HEK293 (cell line): ENCODE measurements at regions not wholly inside any gene's neighbourhood (a gene's known extent, or its start where the extent isn't known, plus 50 kb on each side); places are given as distances from the start of the nearest gene placed in this dataset.

Experiments
- CTCF ChIA-PET: fragments of 350-600 bp; formaldehyde crosslinking; extraction: SDS; loops from one replicate; lab custom pipeline; 2021; ENCODE audit warnings: antibody characterized with exemption; lab: Yijun Ruan, JAX
- POLR2A ChIA-PET: fragments of 300-600 bp; formaldehyde crosslinking; extraction: SDS; loops from one replicate; lab custom pipeline; 2020; ENCODE audit warnings: antibody characterized with exemption, inconsistent platforms; lab: Yijun Ruan, JAX
- H3K27ac ChIP-seq: fragments of 200-500 bp; sonication (Bioruptor generic); 2 replicates; pipeline ENCODE4 v1.5.1; 2014; ENCODE audit warnings: low read depth, low read length, control low read depth, inconsistent platforms; ENCODE audit errors: extremely low read depth
- H3K36me3 ChIP-seq, 2 experiments: fragments of 200-500 bp in 1 of 2; sonication (Bioruptor generic) in 1 of 2; 1 replicate in 1 of 2; 2 replicates in 1 of 2; pipeline ENCODE4 v1.5.1; 2014 to 2017; ENCODE audit warnings: inconsistent platforms in 2 of 2, low read length in 2 of 2; ENCODE audit not compliant: control insufficient read depth in 2 of 2, insufficient read depth in 1 of 2
- H3K4me1 ChIP-seq: fragments of 200-500 bp; sonication (Bioruptor generic); 2 replicates; pipeline ENCODE4 v1.5.1; 2014; ENCODE audit warnings: mild to moderate bottlenecking, low read length, inconsistent platforms; ENCODE audit not compliant: control insufficient read depth, insufficient read depth
- H3K4me3 ChIP-seq: 2 replicates; pipeline ENCODE4 v1.5.1; 2011; ENCODE audit warnings: low read depth, mild to moderate bottlenecking, control low read depth, low read length, moderate library complexity
- H3K9me3 ChIP-seq: fragments of 200-500 bp; sonication (Bioruptor generic); 2 replicates; pipeline ENCODE4 v1.5.1; 2014; ENCODE audit warnings: low read depth, low read length, inconsistent platforms; ENCODE audit not compliant: control insufficient read depth, insufficient read depth
- BCL11B ChIP-seq: fragments of 450-650 bp; formaldehyde crosslinking; IDR thresholded peaks from 2 replicates; pipeline ENCODE4 v1.5.1; 2016; ENCODE audit warnings: low read depth, missing biosample characterization, missing genetic modification characterization
- GLIS2 ChIP-seq: fragments of 450-650 bp; formaldehyde crosslinking; IDR thresholded peaks from 2 replicates; pipeline ENCODE4 v1.5.1; 2016; ENCODE audit warnings: missing biosample characterization, missing genetic modification characterization
- SALL2 ChIP-seq: fragments of 450-650 bp; formaldehyde crosslinking; IDR thresholded peaks from 2 replicates; pipeline ENCODE4 v1.5.0; 2017; ENCODE audit warnings: missing biosample characterization, mild to moderate bottlenecking, missing genetic modification characterization, borderline replicate concordance
- TRIM28 ChIP-seq: IDR thresholded peaks from 2 replicates; pipeline ENCODE4 v1.6.1; 2011; ENCODE audit warnings: low read length, control low read depth, borderline replicate concordance
- ZFHX2 ChIP-seq: fragments of 450-650 bp; formaldehyde crosslinking; conservative IDR thresholded peaks from 2 replicates; pipeline ENCODE4 v1.5.1; 2016; ENCODE audit warnings: missing biosample characterization, missing genetic modification characterization
- ZFP37 ChIP-seq: fragments of 450-650 bp; formaldehyde crosslinking; IDR thresholded peaks from 2 replicates; pipeline ENCODE4 v1.5.1; 2016; ENCODE audit warnings: missing biosample characterization, missing genetic modification characterization
- ZNF114 ChIP-seq: fragments of 450-650 bp; formaldehyde crosslinking; IDR thresholded peaks from 2 replicates; pipeline ENCODE4 v1.5.0; 2017; ENCODE audit warnings: missing biosample characterization, missing genetic modification characterization
- ZNF132 ChIP-seq: fragments of 450-650 bp; formaldehyde crosslinking; IDR thresholded peaks from 2 replicates; pipeline ENCODE4 v1.5.1; 2017; ENCODE audit warnings: missing biosample characterization, missing genetic modification characterization, borderline replicate concordance
- ZNF138 ChIP-seq: fragments of 450-650 bp; formaldehyde crosslinking; IDR thresholded peaks from 2 replicates; pipeline ENCODE4 v1.5.1; 2016; ENCODE audit warnings: missing biosample characterization, missing genetic modification characterization, borderline replicate concordance
- ZNF16 ChIP-seq: fragments of 450-650 bp; formaldehyde crosslinking; IDR thresholded peaks from 2 replicates; pipeline ENCODE4 v1.5.1; 2016; ENCODE audit warnings: low read depth, missing biosample characterization, missing genetic modification characterization
- ZNF202 ChIP-seq: fragments of 450-650 bp; formaldehyde crosslinking; IDR thresholded peaks from 2 replicates; pipeline ENCODE4 v1.5.1; 2016; ENCODE audit warnings: missing biosample characterization, missing genetic modification characterization, borderline replicate concordance
- ZNF23 ChIP-seq: fragments of 450-650 bp; formaldehyde crosslinking; IDR thresholded peaks from 2 replicates; pipeline ENCODE4 v1.5.1; 2016; ENCODE audit warnings: missing biosample characterization, missing genetic modification characterization, borderline replicate concordance
- ZNF248 ChIP-seq: fragments of 450-650 bp; formaldehyde crosslinking; IDR thresholded peaks from 2 replicates; pipeline ENCODE4 v1.5.1; 2017; ENCODE audit warnings: missing biosample characterization, missing genetic modification characterization
- ZNF302 ChIP-seq: fragments of 450-650 bp; formaldehyde crosslinking; IDR thresholded peaks from 2 replicates; pipeline ENCODE4 v1.5.1; 2016; ENCODE audit warnings: missing biosample characterization, missing genetic modification characterization, low read depth
- ZNF366 ChIP-seq: fragments of 450-650 bp; formaldehyde crosslinking; conservative IDR thresholded peaks from 2 replicates; pipeline ENCODE4 v1.5.1; 2016; ENCODE audit warnings: missing biosample characterization, missing genetic modification characterization
- ZNF394 ChIP-seq: fragments of 450-650 bp; formaldehyde crosslinking; IDR thresholded peaks from 2 replicates; pipeline ENCODE4 v1.5.1; 2016; ENCODE audit warnings: missing biosample characterization, missing genetic modification characterization, mild to moderate bottlenecking, moderate library complexity, borderline replicate concordance
- ZNF426 ChIP-seq: fragments of 450-650 bp; formaldehyde crosslinking; IDR thresholded peaks from 2 replicates; pipeline ENCODE4 v1.5.1; 2017; ENCODE audit warnings: missing biosample characterization, missing genetic modification characterization, mild to moderate bottlenecking, inconsistent platforms, moderate library complexity
- ZNF585B ChIP-seq: fragments of 450-650 bp; formaldehyde crosslinking; IDR thresholded peaks from 2 replicates; pipeline ENCODE4 v1.5.1; 2016; ENCODE audit warnings: missing biosample characterization, missing genetic modification characterization
- ZNF621 ChIP-seq: fragments of 450-650 bp; formaldehyde crosslinking; IDR thresholded peaks from 2 replicates; pipeline ENCODE4 v1.5.1; 2017; ENCODE audit warnings: missing biosample characterization, missing genetic modification characterization
- TF ChIP-seq, protein P1 (sequence below): fragments of 450-650 bp; formaldehyde crosslinking; IDR thresholded peaks from 2 replicates; pipeline ENCODE4 v1.5.1; 2016; ENCODE audit warnings: missing biosample characterization, missing genetic modification characterization
- TF ChIP-seq, protein P2 (sequence below): fragments of 450-650 bp; formaldehyde crosslinking; IDR thresholded peaks from 2 replicates; pipeline ENCODE4 v1.5.1; 2016; ENCODE audit warnings: missing biosample characterization, missing genetic modification characterization, borderline replicate concordance
- TF ChIP-seq, protein P3 (sequence below): fragments of 450-650 bp; formaldehyde crosslinking; IDR thresholded peaks from 2 replicates; pipeline ENCODE4 v1.5.1; 2016; ENCODE audit warnings: missing biosample characterization, missing genetic modification characterization

DNA sequence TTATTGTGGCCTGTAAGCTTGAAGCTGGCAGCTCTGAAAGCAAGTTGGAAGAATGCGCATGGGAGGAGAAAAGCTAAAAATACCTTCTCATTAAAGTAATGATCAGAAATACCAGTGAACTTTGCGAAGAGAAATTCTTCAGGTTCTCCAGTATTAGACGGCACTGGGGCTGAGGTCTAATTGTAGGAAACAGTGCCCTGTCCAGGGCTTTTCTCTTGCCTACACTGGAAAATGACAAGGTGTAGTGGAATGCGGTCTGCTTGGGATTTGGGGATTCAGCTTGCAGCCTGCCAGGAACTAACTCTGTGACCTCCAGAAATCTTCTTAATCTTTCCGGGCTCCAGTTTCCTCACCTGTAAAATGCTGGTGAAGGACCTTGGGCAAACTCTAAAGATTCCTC, 53.3 kb upstream of the KCNJ16 start:
- ChIA-PET CTCF (interaction anchor here (0.6 kb wide), 1 partner anchor 147 kb away, joined by 3 read pairs; no protein-coding TSS in a partner anchor), POLR2A (no interaction called here)
- no peak overlapping the region for H3K27ac ChIP-seq
- no peak overlapping the region for H3K4me3 ChIP-seq
- no peaks in the 10 kb centered on the region for H3K36me3 ChIP-seq
- no peak for TF ChIP-seq ZNF202 (tag by site-specific recombination)
- no peak for TF ChIP-seq ZNF621 (tag by site-specific recombination)
- H3K4me1 ChIP-seq, result no peaks in the 10 kb centered on the region; the same call in 1 of the 2 replicates
- H3K9me3 ChIP-seq, result no peaks in the 10 kb centered on the region

DNA sequence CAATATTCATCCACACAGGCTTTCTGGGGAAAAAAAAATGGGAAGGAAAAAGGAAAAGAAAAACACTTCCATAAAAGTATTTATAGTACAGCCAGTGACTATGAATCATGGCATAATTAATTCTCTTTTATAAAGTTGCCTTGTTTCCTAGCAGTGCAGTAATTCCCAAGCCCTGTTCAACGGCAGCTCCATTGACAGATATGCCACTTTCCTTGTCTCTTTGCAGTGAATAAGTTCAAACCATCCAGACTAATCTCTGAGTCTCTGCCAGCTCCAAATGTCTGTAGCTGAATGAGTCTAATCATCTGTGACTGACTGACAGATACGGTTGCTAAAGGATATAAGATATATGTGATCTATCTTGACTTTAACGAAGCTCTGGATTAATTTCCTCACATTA, 52.9 kb upstream of the KCNJ16 start:
- Histone ChIP-seq H3K27ac (no peak overlapping the region), H3K4me3 (no peak overlapping the region), H3K36me3 (no peaks in the 10 kb centered on the region), H3K9me3 (no peaks in the 10 kb centered on the region), H3K4me1 (no peaks in the 10 kb centered on the region; the same call in 1 of the 2 replicates)
- ChIA-PET CTCF (interaction anchor here (1.1 kb wide), 1 partner anchor 499 kb away, joined by 3 read pairs; no protein-coding TSS in a partner anchor), POLR2A (no interaction called here)
- TF ChIP-seq BCL11B (tag by site-specific recombination) (no peak), ZFHX2 (tag by site-specific recombination) (no peak), ZNF138 (tag by site-specific recombination) (no peak), ZNF114 (no peak), TRIM28 (no peak), ZNF132 (tag by site-specific recombination) (no peak), ZNF394 (tag by site-specific recombination) (no peak), ZNF426 (tag by site-specific recombination) (no peak)
- TF ChIP-seq, protein P1, sequence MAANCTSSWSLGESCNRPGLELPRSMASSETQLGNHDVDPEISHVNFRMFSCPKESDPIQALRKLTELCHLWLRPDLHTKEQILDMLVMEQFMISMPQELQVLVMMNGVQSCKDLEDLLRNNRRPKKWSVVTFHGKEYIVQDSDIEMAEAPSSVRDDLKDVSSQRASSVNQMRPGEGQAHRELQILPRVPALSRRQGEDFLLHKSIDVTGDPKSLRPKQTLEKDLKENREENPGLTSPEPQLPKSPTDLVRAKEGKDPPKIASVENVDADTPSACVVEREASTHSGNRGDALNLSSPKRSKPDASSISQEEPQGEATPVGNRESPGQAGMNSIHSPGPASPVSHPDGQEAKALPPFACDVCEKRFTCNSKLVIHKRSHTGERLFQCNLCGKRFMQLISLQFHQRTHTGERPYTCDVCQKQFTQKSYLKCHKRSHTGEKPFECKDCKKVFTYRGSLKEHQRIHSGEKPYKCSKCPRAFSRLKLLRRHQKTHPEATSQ (tag by site-specific recombination), result no peak
- TF ChIP-seq, protein P2, sequence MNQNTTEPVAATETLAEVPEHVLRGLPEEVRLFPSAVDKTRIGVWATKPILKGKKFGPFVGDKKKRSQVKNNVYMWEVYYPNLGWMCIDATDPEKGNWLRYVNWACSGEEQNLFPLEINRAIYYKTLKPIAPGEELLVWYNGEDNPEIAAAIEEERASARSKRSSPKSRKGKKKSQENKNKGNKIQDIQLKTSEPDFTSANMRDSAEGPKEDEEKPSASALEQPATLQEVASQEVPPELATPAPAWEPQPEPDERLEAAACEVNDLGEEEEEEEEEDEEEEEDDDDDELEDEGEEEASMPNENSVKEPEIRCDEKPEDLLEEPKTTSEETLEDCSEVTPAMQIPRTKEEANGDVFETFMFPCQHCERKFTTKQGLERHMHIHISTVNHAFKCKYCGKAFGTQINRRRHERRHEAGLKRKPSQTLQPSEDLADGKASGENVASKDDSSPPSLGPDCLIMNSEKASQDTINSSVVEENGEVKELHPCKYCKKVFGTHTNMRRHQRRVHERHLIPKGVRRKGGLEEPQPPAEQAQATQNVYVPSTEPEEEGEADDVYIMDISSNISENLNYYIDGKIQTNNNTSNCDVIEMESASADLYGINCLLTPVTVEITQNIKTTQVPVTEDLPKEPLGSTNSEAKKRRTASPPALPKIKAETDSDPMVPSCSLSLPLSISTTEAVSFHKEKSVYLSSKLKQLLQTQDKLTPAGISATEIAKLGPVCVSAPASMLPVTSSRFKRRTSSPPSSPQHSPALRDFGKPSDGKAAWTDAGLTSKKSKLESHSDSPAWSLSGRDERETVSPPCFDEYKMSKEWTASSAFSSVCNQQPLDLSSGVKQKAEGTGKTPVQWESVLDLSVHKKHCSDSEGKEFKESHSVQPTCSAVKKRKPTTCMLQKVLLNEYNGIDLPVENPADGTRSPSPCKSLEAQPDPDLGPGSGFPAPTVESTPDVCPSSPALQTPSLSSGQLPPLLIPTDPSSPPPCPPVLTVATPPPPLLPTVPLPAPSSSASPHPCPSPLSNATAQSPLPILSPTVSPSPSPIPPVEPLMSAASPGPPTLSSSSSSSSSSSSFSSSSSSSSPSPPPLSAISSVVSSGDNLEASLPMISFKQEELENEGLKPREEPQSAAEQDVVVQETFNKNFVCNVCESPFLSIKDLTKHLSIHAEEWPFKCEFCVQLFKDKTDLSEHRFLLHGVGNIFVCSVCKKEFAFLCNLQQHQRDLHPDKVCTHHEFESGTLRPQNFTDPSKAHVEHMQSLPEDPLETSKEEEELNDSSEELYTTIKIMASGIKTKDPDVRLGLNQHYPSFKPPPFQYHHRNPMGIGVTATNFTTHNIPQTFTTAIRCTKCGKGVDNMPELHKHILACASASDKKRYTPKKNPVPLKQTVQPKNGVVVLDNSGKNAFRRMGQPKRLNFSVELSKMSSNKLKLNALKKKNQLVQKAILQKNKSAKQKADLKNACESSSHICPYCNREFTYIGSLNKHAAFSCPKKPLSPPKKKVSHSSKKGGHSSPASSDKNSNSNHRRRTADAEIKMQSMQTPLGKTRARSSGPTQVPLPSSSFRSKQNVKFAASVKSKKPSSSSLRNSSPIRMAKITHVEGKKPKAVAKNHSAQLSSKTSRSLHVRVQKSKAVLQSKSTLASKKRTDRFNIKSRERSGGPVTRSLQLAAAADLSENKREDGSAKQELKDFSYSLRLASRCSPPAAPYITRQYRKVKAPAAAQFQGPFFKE, result no peak

DNA sequence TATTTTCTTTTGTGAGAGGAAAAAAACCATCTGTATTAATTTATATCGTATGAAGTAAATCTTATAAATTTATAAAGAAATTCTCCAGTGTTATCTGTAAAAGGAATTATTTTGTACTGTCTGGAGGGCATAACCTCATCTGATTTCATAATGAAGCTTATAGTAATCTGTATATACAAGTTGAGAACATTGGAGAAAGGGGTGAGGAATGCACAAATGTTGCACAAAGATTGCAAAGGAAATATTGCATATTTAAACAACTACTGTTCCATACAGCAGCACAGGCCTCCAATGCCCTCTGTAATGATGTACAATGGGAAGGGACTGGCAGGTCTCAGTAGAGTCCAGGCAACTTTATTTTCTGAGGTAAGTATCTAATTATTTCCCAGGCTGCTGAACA, 50.8 kb upstream of the KCNJ16 start:
- H3K36me3 ChIP-seq, result no peaks in the 10 kb centered on the region
- no peak for TF ChIP-seq ZNF23 (tag by site-specific recombination)
- no peak for TF ChIP-seq ZNF302 (tag by site-specific recombination)
- no peak for TF ChIP-seq ZNF585B
- no peak for TF ChIP-seq SALL2 (tag by site-specific recombination)
- TF ChIP-seq ZFP37 (tag by site-specific recombination), result no peak
- TF ChIP-seq ZNF426 (tag by site-specific recombination), result no peak
- no peak for TF ChIP-seq ZNF248
- TF ChIP-seq, protein P3, sequence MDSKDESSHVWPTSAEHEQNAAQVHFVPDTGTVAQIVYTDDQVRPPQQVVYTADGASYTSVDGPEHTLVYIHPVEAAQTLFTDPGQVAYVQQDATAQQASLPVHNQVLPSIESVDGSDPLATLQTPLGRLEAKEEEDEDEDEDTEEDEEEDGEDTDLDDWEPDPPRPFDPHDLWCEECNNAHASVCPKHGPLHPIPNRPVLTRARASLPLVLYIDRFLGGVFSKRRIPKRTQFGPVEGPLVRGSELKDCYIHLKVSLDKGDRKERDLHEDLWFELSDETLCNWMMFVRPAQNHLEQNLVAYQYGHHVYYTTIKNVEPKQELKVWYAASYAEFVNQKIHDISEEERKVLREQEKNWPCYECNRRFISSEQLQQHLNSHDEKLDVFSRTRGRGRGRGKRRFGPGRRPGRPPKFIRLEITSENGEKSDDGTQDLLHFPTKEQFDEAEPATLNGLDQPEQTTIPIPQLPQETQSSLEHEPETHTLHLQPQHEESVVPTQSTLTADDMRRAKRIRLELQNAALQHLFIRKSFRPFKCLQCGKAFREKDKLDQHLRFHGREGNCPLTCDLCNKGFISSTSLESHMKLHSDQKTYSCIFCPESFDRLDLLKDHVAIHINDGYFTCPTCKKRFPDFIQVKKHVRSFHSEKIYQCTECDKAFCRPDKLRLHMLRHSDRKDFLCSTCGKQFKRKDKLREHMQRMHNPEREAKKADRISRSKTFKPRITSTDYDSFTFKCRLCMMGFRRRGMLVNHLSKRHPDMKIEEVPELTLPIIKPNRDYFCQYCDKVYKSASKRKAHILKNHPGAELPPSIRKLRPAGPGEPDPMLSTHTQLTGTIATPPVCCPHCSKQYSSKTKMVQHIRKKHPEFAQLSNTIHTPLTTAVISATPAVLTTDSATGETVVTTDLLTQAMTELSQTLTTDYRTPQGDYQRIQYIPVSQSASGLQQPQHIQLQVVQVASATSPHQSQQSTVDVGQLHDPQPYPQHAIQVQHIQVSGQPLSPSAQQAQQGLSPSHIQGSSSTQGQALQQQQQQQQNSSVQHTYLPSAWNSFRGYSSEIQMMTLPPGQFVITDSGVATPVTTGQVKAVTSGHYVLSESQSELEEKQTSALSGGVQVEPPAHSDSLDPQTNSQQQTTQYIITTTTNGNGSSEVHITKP (tag by site-specific recombination), result no peak
- TF ChIP-seq ZNF366 (tag by site-specific recombination), result no peak
- no peak for TF ChIP-seq GLIS2
- TF ChIP-seq ZNF16, result no peak
- ChIA-PET POLR2A (no interaction called here), CTCF (interaction anchor here (0.6 to 0.8 kb wide), 2 partner anchors 417 to 1432 kb away, joined by 3 read pairs; no protein-coding TSS in a partner anchor)
- no peaks in the 10 kb centered on the region for H3K9me3 ChIP-seq
- no peak overlapping the region for H3K27ac ChIP-seq
- H3K4me1 ChIP-seq, result no peaks in the 10 kb centered on the region; the same call in 1 of the 2 replicates
- no peak overlapping the region for H3K4me3 ChIP-seq
